ENCODE measurements at regions not wholly inside any gene's neighbourhood (a gene's known extent, or its start where the extent isn't known, plus 50 kb on each side); places are given as distances from the start of the nearest gene placed in this dataset.

GRCh38 chr20:53870426-53871315 lies 199.7 kb downstream of the BCAS1 start:
- no TSS peak for BruUV-seq (replicated peaks)
- H2AK9ac ChIP-seq (replicated peaks; ENCODE audit: low read depth, low read length, poor library complexity) = no peak overlapping the region
- peak overlapping the region; percentile 28 for H2AFZ ChIP-seq (replicated peaks; ENCODE audit: low read length, poor library complexity)
- H4K5ac ChIP-seq (ENCODE audit: low read depth, low read length) = no peak overlapping the region
- ChIA-PET POLR2A (ENCODE audit: unreplicated experiment) (interaction anchor here (0.5 kb wide), 1 partner anchor 14 kb away, joined by 4 read pairs; no protein-coding TSS in a partner anchor), CTCF (interaction anchor here (1.0 kb wide), 1 partner anchor 8 kb away, joined by 4 read pairs; no protein-coding TSS in a partner anchor)
- in situ Hi-C loops (cut with MboI; ENCODE audit: low sequenced_read_pairs) = no loop called here
- H2AK5ac ChIP-seq (ENCODE audit: low read depth, low read length) = no peak overlapping the region
- H4K91ac ChIP-seq (ENCODE audit: insufficient read depth, low read depth, low read length) = no peak overlapping the region
- peak overlapping the region; percentile 68; the same call in 1 of the 2 replicates for H2BK20ac ChIP-seq (ENCODE audit: low read depth, low read length)
- no peak overlapping the region for H3K23ac ChIP-seq (ENCODE audit: low read depth, low read length)
- H3K14ac ChIP-seq (replicated peaks; ENCODE audit: low read depth, low read length) = no peak overlapping the region
- dilution Hi-C loops (cut with HindIII; ENCODE audit: low sequenced_read_pairs, unreplicated experiment) = no loop called here
- WGBS, 2 experiments (ENCODE audit: extremely low coverage in 2 of 2, insufficient read length in 1 of 2) = no CpG with 5 or more reads among the region's 9 CpGs
- peaks cover 5% of the 10 kb centered on the region for H3K9me1 ChIP-seq (ENCODE audit: insufficient read depth, low read length)
- no peaks in the 10 kb centered on the region for H3K27me3 ChIP-seq (ENCODE audit: control insufficient read depth, insufficient read depth, low read length)
- peaks cover 23% of the 10 kb centered on the region for H3K4me1 ChIP-seq (ENCODE audit: control insufficient read depth, insufficient read depth, low read length)
- peak overlapping the region; percentile 37; the same call in 1 of the 2 replicates for H3K4ac ChIP-seq (ENCODE audit: low read depth, low read length)
- ATAC-seq (ENCODE audit: low read depth) (no peak), DNase-seq (no peak)
- no peak overlapping the region for H3K4me2 ChIP-seq (ENCODE audit: low read depth, low read length)
- intact Hi-C loops (cut with micrococcal nuclease) = loop anchor here (2.0 kb wide), 1 partner anchor 288 kb away; no protein-coding TSS in a partner anchor
- no peaks in the 10 kb centered on the region for H4K20me1 ChIP-seq (ENCODE audit: insufficient read depth, low read length)
- no peak overlapping the region; the same call in 1 of the 2 replicates for H3K27ac ChIP-seq (ENCODE audit: insufficient read depth, low read length)
- peak overlapping the region in 1 of 2 experiments; percentile 55; a peak in 1 of 4 replicates for H4K8ac ChIP-seq (ENCODE audit: low read depth in 2 of 2, low read length in 2 of 2)
- H3K79me1 ChIP-seq (ENCODE audit: low read depth in 1 of 2, low read length in 2 of 2) = peaks cover 0 to 11% of the 10 kb centered on the region in 2 experiments; a peak in 2 of 4 replicates
- H3K4me3 ChIP-seq (ENCODE audit: insufficient read depth, low read depth, low read length) = no peak overlapping the region
- no peaks in the 10 kb centered on the region for H3K36me3 ChIP-seq (ENCODE audit: control insufficient read depth, insufficient read depth, low read length)
- peak overlapping the region; percentile 64 for H2BK120ac ChIP-seq (ENCODE audit: low read depth, low read length)
- peak overlapping the region; percentile 5; the same call in 1 of the 2 replicates for H3K18ac ChIP-seq (ENCODE audit: low read depth, low read length)
- H3K9me3 ChIP-seq (ENCODE audit: control insufficient read depth, insufficient read depth, low read length) = no peaks in the 10 kb centered on the region
- H3K9ac ChIP-seq (ENCODE audit: low read depth, low read length) = no peak overlapping the region
- no peak overlapping the region for H2BK5ac ChIP-seq (ENCODE audit: low read depth, low read length, poor library complexity, severe bottlenecking)
- H3K56ac ChIP-seq (ENCODE audit: extremely low read depth, insufficient read depth, low read length) = no peak overlapping the region
- no peak overlapping the region for H2BK15ac ChIP-seq (ENCODE audit: low read depth, low read length)
- TF ChIP-seq ELK1 (IDR thresholded peaks at IDR 0.05; ENCODE audit: borderline replicate concordance, low read depth, low read length) (no peak), RFX5 (IDR thresholded peaks at IDR 0.05; ENCODE audit: low read depth, low read length) (no peak), CHD1 (IDR thresholded peaks at IDR 0.05; ENCODE audit: low read depth, low read length) (no peak), SMC3 (IDR thresholded peaks at IDR 0.05; ENCODE audit: low read depth, low read length) (no peak), BHLHE40 (IDR thresholded peaks at IDR 0.05; ENCODE audit: low read depth, low read length) (no peak), RCOR1 (IDR thresholded peaks at IDR 0.05; ENCODE audit: insufficient replicate concordance, low read length) (no peak), MXI1 (IDR thresholded peaks at IDR 0.05; ENCODE audit: borderline replicate concordance, low read depth, low read length) (no peak), MAFK (IDR thresholded peaks at IDR 0.05; ENCODE audit: low read depth, low read length) (no peak), CEBPB (IDR thresholded peaks at IDR 0.05; ENCODE audit: low read depth, low read length) (no peak), FOS (IDR thresholded peaks at IDR 0.05; ENCODE audit: low read depth, low read length) (no peak), CTCF (conservative IDR thresholded peaks at IDR 0.05; ENCODE audit: low read depth, low read length) (no peak), USF2 (IDR thresholded peaks at IDR 0.05; ENCODE audit: low read depth, low read length) (no peak), RAD21 (IDR thresholded peaks at IDR 0.05; ENCODE audit: low read length) (no peak)

All from IMR-90 (cell line).